DMS79 treated with DMSO at 0.1 percent for 48 hours (cell line): ENCODE measurements at regions not wholly inside any gene's neighbourhood (a gene's known extent, or its start where the extent isn't known, plus 50 kb on each side); places are given as distances from the start of the nearest gene placed in this dataset.

ENCODE experiments used
- DNase-seq: peaks from one replicate; lab custom pipeline; 2025; lab: John Stamatoyannopoulos, UW

DNA sequence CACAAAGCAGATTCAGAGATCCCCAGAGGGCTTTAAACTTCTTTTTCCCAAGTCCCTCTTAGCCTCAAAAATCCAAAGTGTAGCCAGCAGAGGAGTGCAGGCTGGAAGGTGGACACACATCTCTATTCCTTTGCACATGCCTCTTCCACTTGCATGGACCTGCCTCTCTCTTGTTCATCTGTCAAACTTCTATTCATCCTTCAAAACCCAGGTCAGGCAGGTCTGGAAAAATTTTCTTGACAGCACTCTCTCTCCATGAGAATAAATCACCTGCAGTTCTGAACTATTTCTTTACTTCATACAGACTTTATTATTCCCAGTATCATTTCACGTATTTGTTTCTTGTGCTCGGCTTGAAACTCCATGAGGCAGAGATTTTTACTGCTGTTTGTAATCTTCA, 127.5 kb downstream of the SS18 start:
- DNase-seq, result no peak

GRCh38 chr18:25962176-25962575, 128.2 kb downstream of the SS18 start:
- DNase-seq, result no peak

DNA sequence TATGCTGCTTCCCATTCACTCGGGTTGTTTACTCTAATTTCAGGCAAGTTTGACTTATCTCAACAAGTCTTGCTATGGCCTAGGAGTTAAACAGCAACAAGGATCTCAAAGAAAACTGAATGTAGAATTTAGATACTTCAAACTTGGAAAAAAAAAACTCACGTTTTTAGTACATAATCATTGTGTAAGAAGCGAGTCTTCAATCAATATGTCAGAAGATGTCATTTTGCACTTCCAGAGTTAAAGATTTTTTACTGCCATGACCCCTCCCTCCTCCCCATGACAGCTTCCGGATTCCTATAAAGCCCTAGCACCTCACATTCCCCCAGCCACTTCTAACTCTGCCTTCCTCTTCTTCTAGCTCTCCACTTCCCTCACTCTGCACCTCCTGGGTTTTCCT, 133.4 kb downstream of the SS18 start:
- DNase-seq, result no peak

DNA sequence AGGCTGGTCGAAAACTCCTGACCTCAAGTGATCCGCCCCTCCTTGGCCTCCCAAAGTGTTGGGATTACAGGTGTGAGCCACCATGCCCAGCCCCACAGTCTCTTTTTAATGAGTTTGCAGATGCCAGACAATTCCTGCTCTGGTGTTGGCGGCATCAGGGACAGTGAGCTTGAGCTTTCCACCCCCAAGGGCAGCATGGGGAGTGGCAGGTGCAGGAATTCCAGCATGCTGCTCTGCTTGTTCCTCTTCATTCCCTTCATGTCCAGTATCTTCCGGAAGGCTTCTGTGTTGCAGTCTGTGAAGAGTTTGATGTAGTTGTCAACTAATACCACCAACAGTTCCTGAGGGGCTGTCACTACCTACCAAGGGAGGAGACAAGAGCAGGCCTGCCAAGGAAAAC, 137.3 kb downstream of the SS18 start:
- DNase-seq, result no peak

GRCh38 chr18:25950321-25950720, 140.1 kb downstream of the SS18 start:
- DNase-seq, result no peak

GRCh38 chr18:25946540-25946939, 143.9 kb downstream of the SS18 start:
- no peak for DNase-seq

DNA sequence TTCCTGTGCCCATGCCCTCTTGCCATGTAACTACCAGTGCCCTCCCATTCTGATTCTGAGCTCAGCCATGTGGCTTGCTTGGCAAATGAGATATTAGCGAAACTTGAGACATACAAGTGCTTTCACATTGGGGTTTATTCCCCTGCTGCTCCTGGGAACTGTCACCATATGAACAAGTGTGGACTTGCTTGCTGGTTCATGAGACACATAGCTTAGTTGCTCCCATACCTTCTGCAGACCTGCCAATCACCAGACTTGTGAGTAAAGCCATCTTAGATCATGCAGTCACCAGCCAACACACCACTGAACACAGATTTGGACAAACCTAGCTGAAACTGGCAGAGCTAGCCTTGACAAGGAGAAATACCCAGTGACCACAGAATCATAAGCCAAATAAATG, 155.1 kb downstream of the SS18 start:
- peak; percentile 62 for DNase-seq

DNA sequence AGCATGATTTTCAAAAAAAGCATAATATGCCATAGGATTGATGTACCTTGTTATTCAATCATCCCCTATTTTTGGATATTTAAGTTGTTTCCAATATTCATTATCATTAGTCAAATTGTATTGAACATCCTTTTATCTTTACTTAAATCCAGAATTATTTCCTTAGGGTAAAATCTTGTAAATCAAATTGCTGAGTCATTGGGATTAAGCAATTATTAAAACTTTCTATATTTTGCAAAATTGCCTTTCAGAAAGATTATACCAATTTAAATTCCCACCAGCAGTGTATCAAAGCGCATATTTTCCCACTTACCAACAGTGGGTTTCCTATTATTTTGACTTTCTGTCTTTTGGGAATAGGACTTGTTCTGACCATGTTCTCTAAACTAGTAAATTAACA, 159.3 kb downstream of the SS18 start:
- no peak for DNase-seq

GRCh38 chr18:25929787-25930186, 160.6 kb downstream of the SS18 start:
- DNase-seq, result no peak

DNA sequence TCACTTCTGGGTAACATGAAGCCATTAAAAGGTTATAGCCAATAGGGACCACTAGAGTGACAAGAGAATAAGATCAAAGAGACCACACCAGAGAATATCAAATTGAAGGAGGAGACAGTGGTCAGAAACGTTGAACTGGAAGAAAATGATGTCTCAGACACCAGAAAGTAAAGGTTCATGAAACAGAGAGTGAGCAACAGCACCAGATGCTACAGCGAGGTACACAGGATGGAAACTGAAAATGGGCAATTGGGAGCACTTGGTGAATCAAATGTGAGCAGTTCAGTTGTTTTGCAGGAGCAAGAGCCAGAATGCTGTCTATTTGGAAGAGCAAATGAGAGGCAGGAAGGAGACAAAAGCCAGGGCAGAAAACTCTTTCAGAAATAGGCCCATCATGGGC, 162.6 kb downstream of the SS18 start:
- DNase-seq, result no peak

DNA sequence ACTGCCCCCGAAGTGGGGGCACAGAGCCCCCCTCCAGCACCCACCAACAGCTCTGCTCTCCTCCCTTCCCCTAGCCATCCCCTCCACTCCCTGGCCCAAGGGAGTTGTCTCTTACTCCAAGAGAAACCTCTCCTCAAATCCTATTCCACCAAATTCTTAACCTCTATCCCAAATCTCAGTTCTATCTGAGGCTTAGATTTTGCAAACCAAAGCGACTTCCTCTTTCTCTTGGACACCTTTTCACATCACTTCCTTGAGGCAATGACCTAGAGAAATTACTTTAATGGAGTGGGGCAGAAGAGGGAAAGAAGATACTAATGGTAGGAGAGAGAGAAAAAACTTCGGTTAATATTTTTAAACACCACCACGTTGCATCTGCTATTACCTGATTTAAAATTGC, 167.2 kb downstream of the SS18 start:
- DNase-seq, result no peak

DNA sequence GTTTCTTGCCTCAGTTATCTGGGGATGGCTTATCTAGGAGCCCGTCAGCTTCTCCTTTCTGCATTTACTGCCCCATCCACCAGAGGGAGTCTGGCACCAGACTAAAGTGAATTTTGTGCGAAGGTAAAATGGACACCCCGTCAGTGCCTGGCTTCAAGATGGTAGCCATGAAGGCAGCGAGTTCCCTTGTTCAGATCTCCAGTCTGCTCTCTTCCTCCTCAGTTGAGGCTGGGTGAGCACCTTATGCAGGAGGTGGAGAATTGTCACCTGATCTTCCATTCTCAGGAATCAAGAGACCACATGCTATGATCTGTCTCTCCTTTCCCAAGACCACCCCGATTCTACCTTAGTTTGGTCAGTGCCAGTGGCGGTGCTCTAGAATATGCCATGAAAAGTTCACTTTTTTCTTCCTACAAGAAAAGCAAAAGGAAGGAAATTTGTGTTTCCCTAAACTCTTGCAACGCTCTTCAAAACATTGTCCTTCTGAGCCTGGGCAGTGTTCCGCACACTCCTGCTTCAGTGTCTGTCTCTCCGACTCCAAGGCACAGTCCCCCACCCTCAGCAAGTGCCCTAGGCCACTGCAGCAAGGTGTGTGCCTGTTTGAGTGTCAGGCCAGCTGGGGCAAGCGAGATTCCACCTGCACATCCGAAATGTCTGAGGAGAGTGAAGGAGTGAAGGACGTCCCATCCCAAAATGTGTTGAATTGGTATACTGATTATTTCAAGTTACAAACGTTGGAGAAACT, 168.6 kb downstream of the SS18 start:
- DNase-seq, result no peak

DNA sequence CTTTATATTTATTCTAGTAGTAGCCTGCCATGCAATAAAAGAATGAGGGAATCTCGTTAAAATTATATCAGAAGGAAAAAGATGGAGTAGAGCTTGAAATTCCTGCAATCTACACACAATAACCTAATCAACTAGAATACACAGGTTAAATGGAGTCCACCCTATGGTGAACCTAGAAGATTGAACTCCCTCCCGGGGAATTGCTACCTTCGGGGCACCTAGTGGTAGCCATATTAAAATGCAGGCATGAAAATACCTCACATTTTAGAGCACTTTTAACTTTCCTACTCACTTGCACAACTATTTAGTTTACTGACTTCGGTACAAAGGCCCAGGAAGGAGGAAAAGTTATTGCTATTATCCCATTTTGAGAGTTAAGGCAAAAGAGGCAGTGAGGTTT, 174.5 kb downstream of the SS18 start:
- no peak for DNase-seq

GRCh38 chr18:25898965-25899364, 191.4 kb downstream of the SS18 start:
- DNase-seq, result no peak

DNA sequence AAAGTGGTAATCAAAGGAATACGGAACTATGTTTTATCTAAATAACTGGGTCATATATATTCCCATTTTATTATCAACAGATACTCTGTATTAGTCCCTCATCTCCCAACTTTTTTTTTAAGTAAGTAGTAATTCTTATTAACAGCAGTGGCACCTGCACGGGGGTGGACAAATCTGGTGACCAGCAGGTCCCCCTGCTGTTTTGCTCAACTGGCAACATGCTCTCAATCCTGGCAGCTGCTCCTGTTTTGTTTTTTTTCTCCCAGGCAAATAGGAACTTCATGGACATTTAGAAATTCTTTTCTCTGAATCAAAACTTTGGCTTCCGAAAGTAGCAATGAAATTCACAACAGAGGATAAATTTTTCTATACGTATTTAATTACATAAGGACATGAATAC, 193.5 kb downstream of the SS18 start:
- no peak for DNase-seq

DNA sequence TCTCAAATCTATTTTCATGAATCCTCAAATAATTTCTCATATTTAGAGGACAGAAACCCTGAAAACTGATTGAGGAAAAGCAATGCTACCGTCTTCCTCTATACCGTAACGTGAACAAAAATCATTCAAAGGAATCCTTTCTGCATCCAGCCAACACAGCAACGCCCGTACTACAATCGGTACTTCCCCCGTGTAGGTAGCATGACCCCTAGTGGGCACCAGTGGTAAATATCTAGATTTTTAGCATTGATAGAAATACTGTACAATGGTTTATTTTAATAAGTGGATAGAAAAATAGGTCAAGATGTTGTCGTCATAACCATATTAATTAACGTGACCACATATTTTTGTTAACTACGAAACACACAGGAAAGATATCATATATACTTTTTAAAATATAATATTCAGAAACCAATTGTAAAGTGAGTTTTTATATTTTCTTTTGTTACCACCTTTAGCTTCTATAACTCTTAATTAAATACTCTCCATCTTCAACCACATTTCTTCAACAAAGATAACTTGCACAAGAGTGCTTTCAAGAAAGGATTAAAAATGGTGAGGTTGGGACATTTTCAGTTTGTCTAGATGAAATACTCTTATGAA, 194.1 kb downstream of the SS18 start:
- peak; percentile 66 for DNase-seq

DNA sequence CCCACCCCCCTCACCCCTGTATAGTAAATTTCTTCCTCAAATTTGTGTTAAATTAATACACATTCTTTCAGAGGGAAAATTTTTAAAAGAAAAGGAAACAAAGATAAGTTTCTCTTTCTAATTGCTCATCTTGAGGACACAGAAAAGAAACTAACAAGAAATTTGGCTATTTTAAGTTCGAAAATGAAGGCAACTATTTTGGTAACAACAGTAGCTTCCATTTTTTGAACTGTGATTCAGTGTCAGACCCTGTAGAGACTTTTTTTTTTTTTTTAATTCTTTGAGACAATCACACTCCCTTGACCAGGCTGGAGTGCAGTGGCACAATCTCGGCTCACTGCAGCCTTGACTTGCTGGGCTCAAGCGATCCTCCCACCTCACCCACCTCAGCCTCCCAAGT, 194.9 kb downstream of the SS18 start:
- DNase-seq, result no peak

DNA sequence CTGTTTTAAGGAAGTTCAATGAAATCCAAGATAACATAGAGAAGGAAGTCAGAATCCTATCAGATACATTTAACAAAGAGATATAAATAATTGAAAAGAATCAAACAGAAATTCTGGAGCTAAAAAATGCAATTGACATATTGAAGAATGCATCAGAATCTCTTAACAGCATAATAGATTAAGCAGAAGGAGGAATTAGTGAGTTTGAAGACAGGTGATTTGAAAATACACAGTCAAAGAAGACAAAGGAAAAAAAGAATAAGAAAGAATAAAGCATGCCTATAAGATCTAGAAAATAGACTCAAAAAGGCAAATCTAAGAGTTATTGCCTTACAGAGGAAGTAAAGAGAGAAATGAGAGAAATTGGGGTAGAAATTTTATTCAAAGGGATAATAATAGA, 204.1 kb downstream of the SS18 start:
- no peak for DNase-seq

- no peak for DNase-seq
These were observed 207.3 kb downstream of the SS18 start for GRCh38 chr18:25883091-25883490.

GRCh38 chr18:25881149-25881548, 209.3 kb downstream of the SS18 start:
- no peak for DNase-seq

DNA sequence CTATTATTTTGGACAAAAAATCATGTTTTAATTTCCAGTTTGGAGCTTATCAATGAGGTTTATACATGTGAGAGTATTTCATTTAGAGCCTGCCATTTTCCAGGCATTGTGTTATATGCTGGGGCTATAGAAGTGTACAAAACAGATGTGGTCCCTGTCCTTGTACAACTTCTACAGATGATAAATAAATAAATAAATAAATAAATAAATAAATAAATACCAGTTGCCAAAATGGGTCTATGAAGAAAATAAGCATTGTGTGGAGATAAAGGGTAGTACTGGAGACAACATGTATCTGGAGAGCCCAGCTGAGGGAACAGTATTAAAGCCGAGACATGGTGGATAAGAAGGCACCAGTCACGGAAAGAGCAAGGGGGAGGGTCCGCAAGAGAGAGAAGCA, 210.0 kb downstream of the SS18 start:
- DNase-seq, result no peak

DNA sequence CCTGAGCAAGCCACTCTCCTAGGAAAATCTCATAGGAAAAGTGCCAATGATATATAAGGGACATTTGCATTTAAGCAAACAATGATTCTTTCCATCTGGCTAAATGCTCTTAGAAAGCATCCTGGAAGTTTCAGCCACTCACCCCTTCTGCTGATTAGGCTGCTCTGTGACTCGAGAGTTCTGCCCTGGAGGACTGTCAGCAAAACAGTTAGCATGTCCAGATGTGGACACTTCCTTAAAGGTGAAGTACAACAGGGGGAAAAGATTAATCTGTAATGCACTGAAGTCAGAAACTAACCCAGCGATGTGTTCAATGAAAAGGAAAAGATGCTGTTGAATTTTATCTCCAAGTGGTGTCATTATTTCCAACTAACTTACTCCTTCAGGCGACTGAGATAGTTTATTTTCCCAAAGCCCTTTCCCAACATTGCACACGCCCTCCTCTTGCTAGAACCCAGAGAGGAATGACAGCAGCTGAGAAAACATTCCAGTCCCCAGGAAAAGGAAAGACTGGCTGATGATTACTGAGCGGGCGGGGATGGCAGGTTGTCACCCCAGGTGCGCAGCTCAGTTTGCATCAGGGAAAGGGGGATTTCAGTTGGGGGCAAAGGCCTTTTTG, 214.0 kb downstream of the SS18 start:
- DNase-seq, result no peak

DNA sequence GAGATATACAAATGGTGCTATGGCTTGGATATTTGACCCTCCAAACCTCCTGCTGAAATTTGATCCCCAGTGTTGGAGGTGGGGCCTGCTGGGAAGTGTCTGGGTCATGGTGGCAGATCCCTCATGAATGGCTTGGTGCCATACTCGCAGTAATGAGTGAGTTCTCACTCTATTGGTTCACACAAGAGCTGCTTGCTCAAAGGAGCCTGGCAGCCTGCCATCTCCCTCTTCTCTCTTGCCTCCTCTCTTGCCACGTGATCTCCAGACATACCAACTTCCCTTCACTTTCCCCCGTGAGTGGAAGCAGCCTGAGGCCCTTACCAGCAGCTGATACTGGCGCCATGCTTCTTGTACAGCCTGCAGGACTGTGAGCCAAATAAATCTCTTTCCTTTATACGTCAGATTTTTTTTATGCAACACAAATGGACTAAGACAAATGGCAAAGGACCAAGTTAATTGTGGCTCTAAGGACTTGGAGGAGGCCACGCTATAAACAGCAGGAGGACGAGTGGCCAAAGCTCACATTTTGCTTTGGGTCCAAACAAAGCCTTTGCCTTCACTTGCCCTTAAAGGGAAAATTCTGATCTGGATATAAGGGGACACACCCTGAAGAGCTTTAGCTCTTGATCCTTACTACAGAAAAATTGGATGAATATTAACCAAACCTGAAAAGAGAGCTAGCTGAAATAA, 214.7 kb downstream of the SS18 start:
- no peak for DNase-seq
